IPS DF 6.9 (cell line): ENCODE measurements at regions not wholly inside any gene's neighbourhood (a gene's known extent, or its start where the extent isn't known, plus 50 kb on each side); places are given as distances from the start of the nearest gene placed in this dataset.

ENCODE experiments used
- DNase-seq: peaks from one replicate; pipeline ENCODE4 v3.0.0-alpha.2; 2013; ENCODE audit warnings: low read depth, low spot score
- H3K27ac ChIP-seq: one replicate; pipeline ENCODE4 v1.5.1; 2013; ENCODE audit warnings: low read length, control low read depth
- H3K27me3 ChIP-seq: 2 replicates; pipeline ENCODE4 v1.6.1; 2013; ENCODE audit warnings: mild to moderate bottlenecking, low read length; ENCODE audit not compliant: control insufficient read depth, insufficient read depth
- H3K36me3 ChIP-seq: 2 replicates; pipeline ENCODE4 v1.6.1; 2013; ENCODE audit warnings: low read length; ENCODE audit not compliant: control insufficient read depth, insufficient read depth
- H3K4me1 ChIP-seq: 2 replicates; pipeline ENCODE4 v1.6.1; 2013; ENCODE audit warnings: low read length; ENCODE audit not compliant: control insufficient read depth, insufficient read depth
- H3K4me3 ChIP-seq: 2 replicates; pipeline ENCODE4 v1.5.1; 2013; ENCODE audit warnings: mild to moderate bottlenecking, low read length
- H3K9me3 ChIP-seq: 2 replicates; pipeline ENCODE4 v1.6.1; 2013; ENCODE audit warnings: low read length, inconsistent platforms; ENCODE audit not compliant: control insufficient read depth, insufficient read depth
- WGBS: extraction: QIAGEN DNeasy Blood & Tissue Kit; methylation state at CpG from one replicate; pipeline ENCODE4 v1.1.7; 2013; ENCODE audit warnings: mixed read lengths, missing lambda C conversion rate; ENCODE audit not compliant: insufficient read length, insufficient coverage; 5-methylcytosine and 5-hydroxymethylcytosine counted together

- no CpG with 5 or more reads among the region's 10 CpGs for WGBS
- Histone ChIP-seq H3K27me3 (no peaks in the 10 kb centered on the region), H3K36me3 (no peaks in the 10 kb centered on the region; the same call in 1 of the 2 replicates)
These were observed 1500.4 kb downstream of the TBC1D22A start for GRCh38 chr22:48262596-48263430.

GRCh38 chr22:48261706-48262105, 1499.3 kb downstream of the TBC1D22A start:
- no peaks in the 10 kb centered on the region; the same call in 1 of the 2 replicates for H3K36me3 ChIP-seq
- no peak for DNase-seq
- peaks cover 34% of the 10 kb centered on the region for H3K9me3 ChIP-seq
- no peaks in the 10 kb centered on the region for H3K27me3 ChIP-seq
- H3K27ac ChIP-seq: no peak overlapping the region
- WGBS: no CpG with 5 or more reads among the region's 2 CpGs
- no peaks in the 10 kb centered on the region for H3K4me1 ChIP-seq
- no peak overlapping the region for H3K4me3 ChIP-seq

More at GRCh38 chr22:48262596-48263430, 1500.4 kb downstream of the TBC1D22A start:
- Histone ChIP-seq H3K4me3 (no peak overlapping the region), H3K27ac (no peak overlapping the region), H3K4me1 (no peaks in the 10 kb centered on the region), H3K9me3 (peaks cover 33% of the 10 kb centered on the region)
- no peak for DNase-seq

GRCh38 chr22:48261048-48261621, 1498.7 kb downstream of the TBC1D22A start:
- Histone ChIP-seq H3K9me3 (peaks cover 34% of the 10 kb centered on the region), H3K36me3 (no peaks in the 10 kb centered on the region; the same call in 1 of the 2 replicates), H3K4me3 (no peak overlapping the region), H3K27me3 (no peaks in the 10 kb centered on the region), H3K4me1 (no peaks in the 10 kb centered on the region), H3K27ac (no peak overlapping the region)
- 100% methylated on average over 12 of the region's 12 CpGs for WGBS
- DNase-seq: no peak

- Histone ChIP-seq H3K36me3 (no peaks in the 10 kb centered on the region; the same call in 1 of the 2 replicates), H3K4me3 (no peak overlapping the region), H3K27me3 (no peaks in the 10 kb centered on the region), H3K27ac (no peak overlapping the region), H3K9me3 (peaks cover 34% of the 10 kb centered on the region), H3K4me1 (no peaks in the 10 kb centered on the region)
- DNase-seq: no peak
- no CpG with 5 or more reads among the region's 8 CpGs for WGBS
These were observed 1497.7 kb downstream of the TBC1D22A start for GRCh38 chr22:48259991-48260670.

GRCh38 chr22:48258811-48259210, 1496.4 kb downstream of the TBC1D22A start:
- Histone ChIP-seq H3K4me3 (no peak overlapping the region), H3K27me3 (no peaks in the 10 kb centered on the region), H3K4me1 (no peaks in the 10 kb centered on the region), H3K36me3 (no peaks in the 10 kb centered on the region), H3K9me3 (peaks cover 36% of the 10 kb centered on the region), H3K27ac (no peak overlapping the region)
- DNase-seq: no peak
- no CpG with 5 or more reads among the region's 8 CpGs for WGBS

- Histone ChIP-seq H3K4me3 (no peak overlapping the region), H3K27me3 (no peaks in the 10 kb centered on the region), H3K27ac (no peak overlapping the region), H3K36me3 (no peaks in the 10 kb centered on the region), H3K4me1 (no peaks in the 10 kb centered on the region), H3K9me3 (peaks cover 36% of the 10 kb centered on the region)
- no CpG with 5 or more reads among the region's 12 CpGs for WGBS
- no peak for DNase-seq
These were observed 1495.7 kb downstream of the TBC1D22A start for GRCh38 chr22:48258064-48258701.

- Histone ChIP-seq H3K4me3 (no peak overlapping the region), H3K4me1 (no peaks in the 10 kb centered on the region), H3K9me3 (peaks cover 36% of the 10 kb centered on the region), H3K27me3 (no peaks in the 10 kb centered on the region), H3K36me3 (no peaks in the 10 kb centered on the region), H3K27ac (no peak overlapping the region)
- no peak for DNase-seq
- no CpG with 5 or more reads among the region's 7 CpGs for WGBS
These were observed 1495.2 kb downstream of the TBC1D22A start for GRCh38 chr22:48257685-48258055.

GRCh38 chr22:48256776-48257684, 1494.6 kb downstream of the TBC1D22A start:
- peaks cover 35% of the 10 kb centered on the region for H3K9me3 ChIP-seq
- DNase-seq: no peak
- H3K4me1 ChIP-seq: no peaks in the 10 kb centered on the region
- H3K36me3 ChIP-seq: no peaks in the 10 kb centered on the region
- no peak overlapping the region for H3K4me3 ChIP-seq
- no CpG with 5 or more reads among the region's 21 CpGs for WGBS
- H3K27ac ChIP-seq: no peak overlapping the region
- no peaks in the 10 kb centered on the region for H3K27me3 ChIP-seq

- no peaks in the 10 kb centered on the region for H3K36me3 ChIP-seq
- no CpG with 5 or more reads among the region's 17 CpGs for WGBS
- H3K27me3 ChIP-seq: no peaks in the 10 kb centered on the region
- H3K4me1 ChIP-seq: no peaks in the 10 kb centered on the region
- no peak overlapping the region for H3K4me3 ChIP-seq
- DNase-seq: no peak
- H3K27ac ChIP-seq: no peak overlapping the region
- H3K9me3 ChIP-seq: peaks cover 31% of the 10 kb centered on the region
These were observed 1493.7 kb downstream of the TBC1D22A start for GRCh38 chr22:48256041-48256739.
